ENCODE measurements at regions not wholly inside any gene's neighbourhood (a gene's known extent, or its start where the extent isn't known, plus 50 kb on each side); places are given as distances from the start of the nearest gene placed in this dataset.

- no peak for TF ChIP-seq CTCF (conservative IDR thresholded peaks at IDR 0.05; ENCODE audit: low read length)
- no peak for TF ChIP-seq EZH2phosphoT487 (IDR thresholded peaks at IDR 0.05; ENCODE audit: borderline replicate concordance)
These were observed 192.7 kb upstream of the TANK start for GRCh38 chr2:160967523-160967922.

Data from Loucy (cell line).